Astrocyte (in vitro differentiated cells and primary cell): ENCODE measurements at regions not wholly inside any gene's neighbourhood (a gene's known extent, or its start where the extent isn't known, plus 50 kb on each side); places are given as distances from the start of the nearest gene placed in this dataset.

ENCODE experiments used
- DNase-seq: peaks from one replicate; pipeline ENCODE4 v3.0.0-alpha.2; 2010; ENCODE audit warnings: low read depth
- FAIRE-seq: peaks from 2 replicates; lab custom pipeline; 2011; peaks lifted over from hg19 to GRCh38; lab: Jason Lieb, UNC
- H2AFZ ChIP-seq: 2 replicates; pipeline ENCODE4 v1.6.0; 2012; ENCODE audit warnings: low read depth, low read length, inconsistent platforms
- H3K27ac ChIP-seq: 2 replicates; pipeline ENCODE4 v1.5.1; 2011; ENCODE audit warnings: low read depth, low read length, inconsistent platforms
- H3K27me3 ChIP-seq: 2 replicates; pipeline ENCODE4 v1.6.0; 2011; ENCODE audit warnings: low read length, inconsistent platforms; ENCODE audit not compliant: insufficient read depth
- H3K36me3 ChIP-seq: 2 replicates; pipeline ENCODE4 v1.5.1; 2011; ENCODE audit warnings: low read length, inconsistent platforms; ENCODE audit not compliant: insufficient read depth
- H3K4me1 ChIP-seq: 2 replicates; pipeline ENCODE4 v1.5.1; 2011; ENCODE audit warnings: low read length, inconsistent platforms; ENCODE audit not compliant: insufficient read depth
- H3K4me2 ChIP-seq: 2 replicates; pipeline ENCODE4 v1.6.0; 2012; ENCODE audit warnings: low read length, inconsistent platforms
- H3K4me3 ChIP-seq: 2 replicates; pipeline ENCODE4 v1.5.1; 2011; ENCODE audit warnings: low read depth, mild to moderate bottlenecking, low read length, inconsistent platforms; ENCODE audit not compliant: insufficient read depth
- H3K79me2 ChIP-seq: 2 replicates; pipeline ENCODE4 v1.6.0; 2012; ENCODE audit warnings: mild to moderate bottlenecking, low read length, inconsistent platforms; ENCODE audit not compliant: insufficient read depth
- H3K9ac ChIP-seq: 2 replicates; pipeline ENCODE4 v1.6.0; 2012; ENCODE audit warnings: mild to moderate bottlenecking, low read length, inconsistent platforms
- H3K9me3 ChIP-seq: 2 replicates; pipeline ENCODE4 v1.5.1; 2012; ENCODE audit warnings: low read depth, mild to moderate bottlenecking, low read length, inconsistent platforms; ENCODE audit not compliant: insufficient read depth
- H4K20me1 ChIP-seq: 2 replicates; pipeline ENCODE4 v1.6.0; 2012; ENCODE audit warnings: low read length, inconsistent platforms; ENCODE audit not compliant: insufficient read depth
- H3K27ac Mint-ChIP-seq: one replicate; pipeline ENCODE4 v1.8.0; 2021; ENCODE audit warnings: mild to moderate bottlenecking, mixed read lengths; ENCODE audit not compliant: unreplicated experiment
- H3K27me3 Mint-ChIP-seq: one replicate; pipeline ENCODE4 v1.8.0; 2021; ENCODE audit warnings: low read depth, mixed read lengths; ENCODE audit not compliant: unreplicated experiment
- H3K36me3 Mint-ChIP-seq: one replicate; pipeline ENCODE4 v1.8.0; 2021; ENCODE audit warnings: low read depth, mixed read lengths; ENCODE audit not compliant: unreplicated experiment
- H3K4me1 Mint-ChIP-seq: one replicate; pipeline ENCODE4 v1.8.0; 2021; ENCODE audit warnings: low read depth, mixed read lengths; ENCODE audit not compliant: unreplicated experiment
- H3K4me3 Mint-ChIP-seq: one replicate; pipeline ENCODE4 v1.8.0; 2021; ENCODE audit warnings: mild to moderate bottlenecking, moderate library complexity, mixed read lengths; ENCODE audit not compliant: unreplicated experiment
- H3K9me3 Mint-ChIP-seq: one replicate; pipeline ENCODE4 v1.8.0; 2021; ENCODE audit warnings: mild to moderate bottlenecking, mixed read lengths; ENCODE audit not compliant: unreplicated experiment
- CTCF ChIP-seq: IDR thresholded peaks from 2 replicates; pipeline ENCODE4 v1.5.1; 2011; ENCODE audit warnings: low read depth, mild to moderate bottlenecking, inconsistent platforms, low read length, moderate library complexity; ENCODE audit not compliant: insufficient read depth
- EZH2 ChIP-seq: IDR thresholded peaks from 2 replicates; pipeline ENCODE4 v1.6.1; 2012; ENCODE audit warnings: mild to moderate bottlenecking, low read length, inconsistent platforms; ENCODE audit not compliant: insufficient read depth

GRCh38 chr9:13716090-13716489 lies 436.6 kb upstream of the MPDZ start:
- FAIRE-seq: no peak

GRCh38 chr9:13715430-13715829 lies 435.9 kb upstream of the MPDZ start:
- Histone ChIP-seq H3K4me1 (peaks cover 32% of the 10 kb centered on the region), H3K36me3 (no peaks in the 10 kb centered on the region), H3K4me3 (no peak overlapping the region), H3K9ac (no peak overlapping the region), H3K27me3 (no peaks in the 10 kb centered on the region), H2AFZ (no peak overlapping the region), H4K20me1 (no peaks in the 10 kb centered on the region), H3K27ac (no peak overlapping the region), H3K4me2 (no peak overlapping the region), H3K9me3 (no peaks in the 10 kb centered on the region), H3K79me2 (no peaks in the 10 kb centered on the region)
- FAIRE-seq (no peak), DNase-seq (no peak)
- Mint-ChIP-seq H3K27ac (no peak overlapping the region), H3K27me3 (no peaks in the 10 kb centered on the region), H3K9me3 (no peaks in the 10 kb centered on the region), H3K4me3 (no peak overlapping the region), H3K36me3 (no peaks in the 10 kb centered on the region), H3K4me1 (peaks cover 30% of the 10 kb centered on the region)
- TF ChIP-seq CTCF (no peak), EZH2 (no peak)

More at GRCh38 chr9:13716090-13716489, 436.6 kb upstream of the MPDZ start:
- H3K27ac Mint-ChIP-seq: no peak overlapping the region
- peaks cover 1% of the 10 kb centered on the region for H3K9me3 Mint-ChIP-seq
- H3K27me3 Mint-ChIP-seq: no peaks in the 10 kb centered on the region
- Histone ChIP-seq H3K27me3 (no peaks in the 10 kb centered on the region), H4K20me1 (no peaks in the 10 kb centered on the region), H3K9ac (no peak overlapping the region), H3K4me2 (no peak overlapping the region), H2AFZ (no peak overlapping the region), H3K79me2 (no peaks in the 10 kb centered on the region), H3K4me1 (peaks cover 34% of the 10 kb centered on the region), H3K4me3 (no peak overlapping the region), H3K27ac (no peak overlapping the region), H3K9me3 (no peaks in the 10 kb centered on the region), H3K36me3 (no peaks in the 10 kb centered on the region)
- H3K4me3 Mint-ChIP-seq: no peak overlapping the region
- no peak for TF ChIP-seq EZH2
- TF ChIP-seq CTCF: no peak
- DNase-seq: no peak
- H3K36me3 Mint-ChIP-seq: no peaks in the 10 kb centered on the region
- H3K4me1 Mint-ChIP-seq: peaks cover 31% of the 10 kb centered on the region

GRCh38 chr9:13707612-13708576 lies 428.4 kb upstream of the MPDZ start:
- Mint-ChIP-seq H3K36me3 (no peaks in the 10 kb centered on the region), H3K4me3 (no peak overlapping the region), H3K9me3 (no peaks in the 10 kb centered on the region), H3K4me1 (peaks cover 13% of the 10 kb centered on the region), H3K27me3 (no peaks in the 10 kb centered on the region), H3K27ac (no peak overlapping the region)
- H3K4me1 ChIP-seq: peaks cover 17% of the 10 kb centered on the region
- H2AFZ ChIP-seq: no peak overlapping the region
- H3K9ac ChIP-seq: peak overlapping the region; percentile 8
- no peaks in the 10 kb centered on the region for H3K27me3 ChIP-seq
- peak overlapping the region; percentile 34 for H3K4me2 ChIP-seq
- no peaks in the 10 kb centered on the region for H4K20me1 ChIP-seq
- H3K4me3 ChIP-seq: no peak overlapping the region
- H3K9me3 ChIP-seq: no peaks in the 10 kb centered on the region
- peak; percentile 87 for DNase-seq
- H3K36me3 ChIP-seq: no peaks in the 10 kb centered on the region
- no peak for TF ChIP-seq EZH2
- no peak for TF ChIP-seq CTCF
- no peaks in the 10 kb centered on the region for H3K79me2 ChIP-seq
- peak overlapping the region; percentile 66 for H3K27ac ChIP-seq
- no peak for FAIRE-seq
